IMR-90 (cell line): ENCODE measurements at regions not wholly inside any gene's neighbourhood (a gene's known extent, or its start where the extent isn't known, plus 50 kb on each side); places are given as distances from the start of the nearest gene placed in this dataset.

Experiments used
- ATAC-seq: fragments of 200-7000 bp; cut with Tn5 transposase; 2 replicates; pipeline ENCODE4 v1.9.1; 2020; ENCODE audit warnings: low read depth, mild to moderate bottlenecking, moderate library complexity
- BruUV-seq: library from RNA; stranded (reverse); fragments of 400-500 nt; replicated peaks from 2 replicates; lab custom pipeline; 2021; lab: Mats Ljungman, UMichigan
- CTCF ChIA-PET: fragments of 300-600 bp; formaldehyde crosslinking; extraction: SDS; loops from one replicate; lab custom pipeline; 2021; ENCODE audit warnings: antibody characterized with exemption; lab: Yijun Ruan, JAX
- POLR2A ChIA-PET: fragments of 300-600 bp; sonication (Branson Sonifier 250); formaldehyde crosslinking; loops from one replicate; lab custom pipeline; 2022; ENCODE audit warnings: antibody characterized with exemption; ENCODE audit not compliant: unreplicated experiment; lab: Charles Lee
- DNase-seq: peaks from one replicate; pipeline ENCODE4 v3.0.0; 2013
- H2AFZ ChIP-seq: replicated peaks from 2 replicates; pipeline ENCODE3; 2013; ENCODE audit warnings: low read length, mild to moderate bottlenecking; ENCODE audit not compliant: poor library complexity
- H2AK5ac ChIP-seq: 2 replicates; pipeline ENCODE4 v1.6.1; 2013; ENCODE audit warnings: low read depth, low read length, inconsistent platforms
- H2AK9ac ChIP-seq: replicated peaks from 2 replicates; pipeline ENCODE3; 2013; ENCODE audit warnings: mild to moderate bottlenecking, low read depth, low read length, moderate library complexity; ENCODE audit not compliant: poor library complexity
- H2BK120ac ChIP-seq: 2 replicates; pipeline ENCODE4 v1.6.1; 2013; ENCODE audit warnings: low read depth, low read length, inconsistent platforms
- H2BK15ac ChIP-seq: 3 replicates; pipeline ENCODE4 v1.6.1; 2013; ENCODE audit warnings: low read depth, low read length, inconsistent platforms
- H2BK20ac ChIP-seq: 2 replicates; pipeline ENCODE4 v1.6.1; 2013; ENCODE audit warnings: low read depth, mild to moderate bottlenecking, inconsistent platforms, low read length, moderate library complexity
- H2BK5ac ChIP-seq: 2 replicates; pipeline ENCODE4 v1.6.1; 2013; ENCODE audit warnings: mild to moderate bottlenecking, low read depth, low read length, inconsistent platforms; ENCODE audit not compliant: poor library complexity, severe bottlenecking
- H3K14ac ChIP-seq: replicated peaks from 2 replicates; pipeline ENCODE4 v1.6.1; 2013; ENCODE audit warnings: low read depth, low read length, inconsistent platforms
- H3K18ac ChIP-seq: 2 replicates; pipeline ENCODE4 v1.6.1; 2013; ENCODE audit warnings: low read depth, low read length, control low read depth
- H3K23ac ChIP-seq: 2 replicates; pipeline ENCODE4 v1.6.1; 2013; ENCODE audit warnings: low read depth, low read length, inconsistent platforms
- H3K27ac ChIP-seq: 2 replicates; pipeline ENCODE4 v1.5.1; 2013; ENCODE audit warnings: mild to moderate bottlenecking, control low read depth, low read length; ENCODE audit not compliant: insufficient read depth
- H3K27me3 ChIP-seq: 2 replicates; pipeline ENCODE4 v1.6.1; 2013; ENCODE audit warnings: low read length; ENCODE audit not compliant: control insufficient read depth, insufficient read depth
- H3K36me3 ChIP-seq: 2 replicates; pipeline ENCODE4 v1.6.1; 2013; ENCODE audit warnings: low read length, mixed read lengths; ENCODE audit not compliant: control insufficient read depth, insufficient read depth
- H3K4ac ChIP-seq: 2 replicates; pipeline ENCODE4 v1.6.1; 2013; ENCODE audit warnings: low read depth, low read length, inconsistent platforms
- H3K4me1 ChIP-seq: 2 replicates; pipeline ENCODE4 v1.6.1; 2013; ENCODE audit warnings: low read length, mixed read lengths; ENCODE audit not compliant: control insufficient read depth, insufficient read depth
- H3K4me2 ChIP-seq: 2 replicates; pipeline ENCODE4 v1.6.1; 2013; ENCODE audit warnings: low read depth, mild to moderate bottlenecking, control low read depth, low read length, moderate library complexity
- H3K4me3 ChIP-seq: 2 replicates; pipeline ENCODE4 v1.5.1; 2013; ENCODE audit warnings: low read depth, mild to moderate bottlenecking, control low read depth, low read length, moderate library complexity; ENCODE audit not compliant: insufficient read depth
- H3K56ac ChIP-seq: 2 replicates; pipeline ENCODE4 v1.6.1; 2013; ENCODE audit warnings: low read length, inconsistent platforms; ENCODE audit not compliant: insufficient read depth; ENCODE audit errors: extremely low read depth
- H3K79me1 ChIP-seq, 2 experiments: 2 replicates each; pipeline ENCODE4 v1.6.1; 2013; ENCODE audit warnings: low read length in 2 of 2, inconsistent platforms in 1 of 2, low read depth in 1 of 2
- H3K9ac ChIP-seq: 2 replicates; pipeline ENCODE4 v1.6.1; 2013; ENCODE audit warnings: low read depth, low read length, control low read depth
- H3K9me1 ChIP-seq: 2 replicates; pipeline ENCODE4 v1.6.1; 2013; ENCODE audit warnings: low read length, inconsistent platforms; ENCODE audit not compliant: insufficient read depth
- H3K9me3 ChIP-seq: 2 replicates; pipeline ENCODE4 v1.6.1; 2013; ENCODE audit warnings: low read length; ENCODE audit not compliant: control insufficient read depth, insufficient read depth
- H4K20me1 ChIP-seq: 2 replicates; pipeline ENCODE4 v1.6.1; 2013; ENCODE audit warnings: low read length, inconsistent platforms; ENCODE audit not compliant: insufficient read depth
- H4K5ac ChIP-seq: 2 replicates; pipeline ENCODE4 v1.6.1; 2013; ENCODE audit warnings: mild to moderate bottlenecking, low read depth, low read length, control low read depth
- H4K8ac ChIP-seq, 2 experiments: 2 replicates each; pipeline ENCODE4 v1.6.1; 2013; ENCODE audit warnings: low read depth in 2 of 2, low read length in 2 of 2, control low read depth in 1 of 2, inconsistent platforms in 1 of 2
- H4K91ac ChIP-seq: 2 replicates; pipeline ENCODE4 v1.6.1; 2013; ENCODE audit warnings: low read depth, low read length, inconsistent platforms; ENCODE audit not compliant: insufficient read depth
- CEBPB ChIP-seq: IDR thresholded peaks from 2 replicates; pipeline ENCODE4 v1.6.1; 2012; ENCODE audit warnings: low read depth, low read length, improper control_type of control experiment
- CHD1 ChIP-seq: IDR thresholded peaks from 2 replicates; pipeline ENCODE4 v1.6.1; 2012; ENCODE audit warnings: low read depth, low read length, improper control_type of control experiment
- MAFK ChIP-seq: IDR thresholded peaks from 2 replicates; pipeline ENCODE4 v1.6.1; 2012; ENCODE audit warnings: low read depth, low read length, improper control_type of control experiment
- MAZ ChIP-seq: IDR thresholded peaks from 2 replicates; pipeline ENCODE4 v1.6.1; 2012; ENCODE audit warnings: low read depth, mild to moderate bottlenecking, low read length, improper control_type of control experiment, moderate library complexity, borderline replicate concordance
- MXI1 ChIP-seq: IDR thresholded peaks from 2 replicates; pipeline ENCODE4 v1.6.1; 2012; ENCODE audit warnings: low read depth, mild to moderate bottlenecking, low read length, moderate library complexity, borderline replicate concordance
- NFE2L2 ChIP-seq: fragments of 150-350 bp; IDR thresholded peaks from 2 replicates; pipeline ENCODE4 v1.6.1; 2016; ENCODE audit warnings: low read depth, mild to moderate bottlenecking, low read length
- POLR2A ChIP-seq: IDR thresholded peaks from 2 replicates; pipeline ENCODE4 v1.6.1; 2012; ENCODE audit warnings: mild to moderate bottlenecking, low read depth, low read length
- RCOR1 ChIP-seq: IDR thresholded peaks from 2 replicates; pipeline ENCODE4 v1.6.1; 2012; ENCODE audit warnings: mild to moderate bottlenecking, low read length, improper control_type of control experiment; ENCODE audit not compliant: insufficient replicate concordance
- RFX5 ChIP-seq: IDR thresholded peaks from 2 replicates; pipeline ENCODE4 v1.8.0; 2012; ENCODE audit warnings: low read depth, mild to moderate bottlenecking, low read length, moderate library complexity
- SMC3 ChIP-seq: fragments of 150-350 bp; IDR thresholded peaks from 2 replicates; pipeline ENCODE4 v1.6.1; 2016; ENCODE audit warnings: low read depth, mild to moderate bottlenecking, antibody characterized with exemption, low read length, moderate library complexity
- WGBS, 2 experiments: methylation state at CpG; one replicate each; pipeline versions ENCODE4 v1.1.5 to v1.1.7; 2013; ENCODE audit warnings: missing lambda C conversion rate in 2 of 2; ENCODE audit not compliant: insufficient read length in 1 of 2; ENCODE audit errors: extremely low coverage in 2 of 2; 5-methylcytosine and 5-hydroxymethylcytosine counted together
- dilution Hi-C: fragments of 300-500 bp; cut with HindIII; formaldehyde crosslinking; loops from one replicate; pipeline ENCODE4 v1.14.3; 2018; ENCODE audit warnings: low sequenced_read_pairs; ENCODE audit not compliant: unreplicated experiment
- in situ Hi-C: fragments of 300-500 bp; cut with MboI; formaldehyde crosslinking; loops from 3 replicates; pipeline ENCODE4 v1.14.3; 2019; ENCODE audit warnings: low sequenced_read_pairs, inconsistent platforms, mixed read lengths
- intact Hi-C: fragments of 100-400 bp; cut with micrococcal nuclease; formaldehyde crosslinking; loops from 2 replicates; pipeline ENCODE4 v1.10.0; 2022
- TF ChIP-seq, protein P1 (sequence below): conservative IDR thresholded peaks from 2 replicates; pipeline ENCODE4 v1.5.1; 2012; ENCODE audit warnings: mild to moderate bottlenecking, low read depth, low read length, improper control_type of control experiment
- TF ChIP-seq, protein P2 (sequence below): fragments of 150-350 bp; IDR thresholded peaks from 2 replicates; pipeline ENCODE4 v1.6.1; 2017; ENCODE audit warnings: mild to moderate bottlenecking, antibody characterized with exemption, low read length, low read depth
- TF ChIP-seq, protein P3 (sequence below): fragments of 150-350 bp; IDR thresholded peaks from 2 replicates; pipeline ENCODE4 v1.6.1; 2016; ENCODE audit warnings: low read depth, mild to moderate bottlenecking, low read length, moderate library complexity, borderline replicate concordance

DNA sequence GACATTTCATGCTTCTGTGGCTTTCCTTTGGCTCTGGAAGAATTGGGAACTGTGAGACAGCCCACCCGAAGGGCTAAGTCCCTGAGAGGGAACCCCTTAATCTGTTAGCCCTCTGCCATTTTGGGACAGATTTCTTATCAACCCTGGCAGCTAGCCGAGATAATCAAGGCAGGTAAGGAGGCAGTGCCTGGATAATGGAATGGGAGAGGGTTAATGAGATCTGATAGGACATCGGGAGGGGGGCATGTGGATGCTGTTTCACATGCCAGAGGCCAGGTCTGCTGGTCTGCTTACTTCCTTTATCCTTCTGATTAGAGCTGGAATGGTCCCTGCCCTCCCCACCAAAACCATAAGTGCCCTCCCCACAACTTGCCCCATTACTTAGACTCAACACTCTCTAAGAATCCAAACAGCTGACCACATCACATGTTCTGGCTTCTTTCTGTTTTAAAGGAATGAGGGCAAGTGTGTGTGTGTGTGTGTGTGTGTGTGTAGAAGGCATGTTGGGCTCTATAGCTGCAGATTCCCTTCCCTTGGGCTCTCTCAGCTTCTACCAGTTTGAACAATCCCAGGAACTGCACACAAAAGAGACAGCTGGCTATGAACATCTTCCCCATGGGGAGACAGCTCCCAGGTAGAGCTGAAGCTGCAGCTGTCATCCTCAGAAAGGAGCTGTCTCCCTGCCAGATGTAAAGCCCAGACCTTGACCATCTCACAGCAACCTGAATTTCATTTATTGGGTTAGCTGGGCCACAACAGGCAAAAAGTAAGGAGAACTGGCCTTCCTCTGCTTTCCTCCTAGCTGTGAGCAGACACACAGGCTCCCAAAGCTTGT lies 221.3 kb downstream of the PIK3R1 start:
- in situ Hi-C loops: no loop called here
- H3K9me1 ChIP-seq: peaks cover 12% of the 10 kb centered on the region
- POLR2A ChIA-PET: interaction anchor here (0.6 kb wide), 1 partner anchor 18 kb away, joined by 5 read pairs; no protein-coding TSS in a partner anchor
- peak overlapping the region; percentile 38 for H2BK5ac ChIP-seq
- no peaks in the 10 kb centered on the region for H3K36me3 ChIP-seq
- H2AK9ac ChIP-seq: peak overlapping the region; percentile 3
- peak overlapping the region; percentile 82 for H2BK20ac ChIP-seq
- CTCF ChIA-PET: interaction anchor here (1.1 kb wide), 1 partner anchor 150 kb away, joined by 3 read pairs; no protein-coding TSS in a partner anchor
- no peaks in the 10 kb centered on the region for H3K79me1 ChIP-seq
- peak overlapping the region; percentile 27; the same call in 1 of the 2 replicates for H2AK5ac ChIP-seq
- peak; percentile 45 for DNase-seq
- no peak for ATAC-seq
- peak overlapping the region; percentile 34; the same call in 1 of the 2 replicates for H4K5ac ChIP-seq
- dilution Hi-C loops: no loop called here
- no peaks in the 10 kb centered on the region for H3K9me3 ChIP-seq
- peak overlapping the region; percentile 84 for H2BK120ac ChIP-seq
- 0 out of 2 replicates have a peak overlapping the region, but pooled peaks have one; percentile 54 for H3K14ac ChIP-seq
- H3K27me3 ChIP-seq: no peaks in the 10 kb centered on the region
- H3K23ac ChIP-seq: peak overlapping the region; percentile 34; the same call in 1 of the 2 replicates
- H3K4ac ChIP-seq: peak overlapping the region; percentile 72
- no peak overlapping the region for H3K27ac ChIP-seq
- intact Hi-C loops: loop anchor here (2.0 kb wide), 1 partner anchor 64 kb away; no protein-coding TSS in a partner anchor
- no peak overlapping the region for H3K9ac ChIP-seq
- H3K56ac ChIP-seq: no peak overlapping the region
- peaks cover 7% of the 10 kb centered on the region; the same call in 1 of the 2 replicates for H3K4me1 ChIP-seq
- peak overlapping the region in 1 of 2 experiments; percentile 72; a peak in 1 of 4 replicates for H4K8ac ChIP-seq
- H2BK15ac ChIP-seq: peak overlapping the region; percentile 62; the same call in 1 of the 3 replicates
- WGBS, 2 experiments: no CpG with 5 or more reads among the region's 3 CpGs
- no peaks in the 10 kb centered on the region for H4K20me1 ChIP-seq
- H3K4me3 ChIP-seq: no peak overlapping the region
- peak overlapping the region; percentile 68; the same call in 1 of the 2 replicates for H3K18ac ChIP-seq
- peak overlapping the region; percentile 64 for H4K91ac ChIP-seq
- peak overlapping the region; percentile 47 for H2AFZ ChIP-seq
- no peak overlapping the region for H3K4me2 ChIP-seq
- no TSS peak for BruUV-seq
- TF ChIP-seq, protein P1, sequence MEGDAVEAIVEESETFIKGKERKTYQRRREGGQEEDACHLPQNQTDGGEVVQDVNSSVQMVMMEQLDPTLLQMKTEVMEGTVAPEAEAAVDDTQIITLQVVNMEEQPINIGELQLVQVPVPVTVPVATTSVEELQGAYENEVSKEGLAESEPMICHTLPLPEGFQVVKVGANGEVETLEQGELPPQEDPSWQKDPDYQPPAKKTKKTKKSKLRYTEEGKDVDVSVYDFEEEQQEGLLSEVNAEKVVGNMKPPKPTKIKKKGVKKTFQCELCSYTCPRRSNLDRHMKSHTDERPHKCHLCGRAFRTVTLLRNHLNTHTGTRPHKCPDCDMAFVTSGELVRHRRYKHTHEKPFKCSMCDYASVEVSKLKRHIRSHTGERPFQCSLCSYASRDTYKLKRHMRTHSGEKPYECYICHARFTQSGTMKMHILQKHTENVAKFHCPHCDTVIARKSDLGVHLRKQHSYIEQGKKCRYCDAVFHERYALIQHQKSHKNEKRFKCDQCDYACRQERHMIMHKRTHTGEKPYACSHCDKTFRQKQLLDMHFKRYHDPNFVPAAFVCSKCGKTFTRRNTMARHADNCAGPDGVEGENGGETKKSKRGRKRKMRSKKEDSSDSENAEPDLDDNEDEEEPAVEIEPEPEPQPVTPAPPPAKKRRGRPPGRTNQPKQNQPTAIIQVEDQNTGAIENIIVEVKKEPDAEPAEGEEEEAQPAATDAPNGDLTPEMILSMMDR: no peak
- TF ChIP-seq, protein P2, sequence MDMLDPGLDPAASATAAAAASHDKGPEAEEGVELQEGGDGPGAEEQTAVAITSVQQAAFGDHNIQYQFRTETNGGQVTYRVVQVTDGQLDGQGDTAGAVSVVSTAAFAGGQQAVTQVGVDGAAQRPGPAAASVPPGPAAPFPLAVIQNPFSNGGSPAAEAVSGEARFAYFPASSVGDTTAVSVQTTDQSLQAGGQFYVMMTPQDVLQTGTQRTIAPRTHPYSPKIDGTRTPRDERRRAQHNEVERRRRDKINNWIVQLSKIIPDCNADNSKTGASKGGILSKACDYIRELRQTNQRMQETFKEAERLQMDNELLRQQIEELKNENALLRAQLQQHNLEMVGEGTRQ: no peak; the same call in 1 of the 2 replicates
- TF ChIP-seq RCOR1 (no peak), SMC3 (no peak), MAZ (no peak), RFX5 (no peak), CEBPB (no peak), POLR2A (no peak), CHD1 (no peak), MXI1 (no peak), MAFK (no peak), NFE2L2 (no peak)
- TF ChIP-seq, protein P3, sequence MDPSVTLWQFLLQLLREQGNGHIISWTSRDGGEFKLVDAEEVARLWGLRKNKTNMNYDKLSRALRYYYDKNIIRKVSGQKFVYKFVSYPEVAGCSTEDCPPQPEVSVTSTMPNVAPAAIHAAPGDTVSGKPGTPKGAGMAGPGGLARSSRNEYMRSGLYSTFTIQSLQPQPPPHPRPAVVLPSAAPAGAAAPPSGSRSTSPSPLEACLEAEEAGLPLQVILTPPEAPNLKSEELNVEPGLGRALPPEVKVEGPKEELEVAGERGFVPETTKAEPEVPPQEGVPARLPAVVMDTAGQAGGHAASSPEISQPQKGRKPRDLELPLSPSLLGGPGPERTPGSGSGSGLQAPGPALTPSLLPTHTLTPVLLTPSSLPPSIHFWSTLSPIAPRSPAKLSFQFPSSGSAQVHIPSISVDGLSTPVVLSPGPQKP: no peak
